ENCODE measurements at regions not wholly inside any gene's neighbourhood (a gene's known extent, or its start where the extent isn't known, plus 50 kb on each side); places are given as distances from the start of the nearest gene placed in this dataset.

- WGBS, 2 donors (ENCODE audit: low coverage in 1 of 2): 39 to 55% methylated on average over 5 to 7 of the region's 7 CpGs
Measured at GRCh38 chr17:14946481-14946880, 318.6 kb downstream of the PMP22 start.

DNA sequence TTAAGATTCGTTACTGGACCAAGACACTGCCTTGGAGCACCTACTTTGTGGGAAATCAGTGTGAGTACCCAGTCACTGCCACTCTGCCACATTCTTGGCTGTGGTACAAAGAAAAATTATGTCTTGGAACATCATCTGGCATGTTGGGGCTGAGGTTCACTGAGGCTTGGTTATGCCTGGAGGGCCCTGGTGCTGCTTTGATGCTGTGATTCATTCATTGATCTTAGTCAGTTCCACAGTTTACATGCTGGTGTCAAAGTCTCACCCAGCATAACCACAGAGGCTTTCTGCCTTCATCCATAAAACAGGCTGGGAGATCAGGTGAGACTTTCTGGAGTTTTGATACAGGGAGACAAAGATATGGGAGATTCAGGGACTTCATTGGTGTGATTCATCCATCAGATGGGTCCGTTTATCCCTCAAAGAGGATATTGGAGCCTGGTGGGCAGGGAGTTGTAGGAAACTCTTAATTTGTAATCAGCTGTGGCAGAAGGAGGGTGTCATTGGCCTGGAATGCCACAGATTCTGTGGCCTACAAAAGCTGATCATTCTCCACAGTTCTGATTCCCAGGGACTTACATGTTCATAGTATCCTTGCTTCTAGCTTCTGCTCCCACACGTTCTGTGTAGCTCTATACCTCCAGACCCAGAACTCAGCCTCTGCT lies 322.5 kb downstream of the PMP22 start:
- WGBS, 2 donors (ENCODE audit: low coverage in 1 of 2): 66 to 79% methylated on average over 3 of the region's 3 CpGs
- no peak overlapping the region for H3K4me3 ChIP-seq

More at GRCh38 chr17:14946481-14946880, 318.6 kb downstream of the PMP22 start:
- Histone ChIP-seq H3K27ac (no peak overlapping the region), H3K4me3 (no peak overlapping the region), H3K4me1 (no peaks in the 10 kb centered on the region), H3K36me3 (no peaks in the 10 kb centered on the region), H3K9me3 (no peaks in the 10 kb centered on the region), H3K27me3 (no peaks in the 10 kb centered on the region)
- no peak for ATAC-seq
- TF ChIP-seq CTCF (IDR thresholded peaks at IDR 0.05) (no peak), POLR2A (IDR thresholded peaks at IDR 0.05) (no peak), EP300 (IDR thresholded peaks at IDR 0.05) (no peak), POLR2AphosphoS5 (IDR thresholded peaks at IDR 0.05) (no peak)

GRCh38 chr17:14940938-14941265 lies 324.2 kb downstream of the PMP22 start:
- peaks cover 0 to 13% (median 0%) of the 10 kb centered on the region in 3 donors for H3K4me1 ChIP-seq
- H3K4me3 ChIP-seq: no peak overlapping the region
- 83 to 88% methylated on average over 1 to 3 of the region's 3 CpGs for WGBS, 2 donors (ENCODE audit: low coverage in 1 of 2)
- H3K36me3 ChIP-seq: no peaks in the 10 kb centered on the region
- no peaks in the 10 kb centered on the region for H3K9me3 ChIP-seq
- TF ChIP-seq EP300 (IDR thresholded peaks at IDR 0.05) (no peak), POLR2A (IDR thresholded peaks at IDR 0.05) (no peak), CTCF (IDR thresholded peaks at IDR 0.05) (no peak), POLR2AphosphoS5 (IDR thresholded peaks at IDR 0.05) (no peak)
- ATAC-seq: no peak
- H3K27ac ChIP-seq: peak overlapping the region in 2 of 4 donors; percentile 8 to 22
- no peaks in the 10 kb centered on the region for H3K27me3 ChIP-seq

More for the DNA sequence above, 322.5 kb downstream of the PMP22 start:
- Histone ChIP-seq H3K36me3 (no peaks in the 10 kb centered on the region), H3K4me1 (peaks cover 0 to 13% (median 0%) of the 10 kb centered on the region in 3 donors), H3K9me3 (no peaks in the 10 kb centered on the region), H3K27me3 (no peaks in the 10 kb centered on the region), H3K27ac (no peak overlapping the region)
- no peak for TF ChIP-seq POLR2AphosphoS5 (IDR thresholded peaks at IDR 0.05)
- no peak for TF ChIP-seq EP300 (IDR thresholded peaks at IDR 0.05)
- no peak for TF ChIP-seq POLR2A (IDR thresholded peaks at IDR 0.05)
- TF ChIP-seq CTCF (IDR thresholded peaks at IDR 0.05): no peak
- no peak for ATAC-seq

GRCh38 chr17:14940108-14940937 lies 324.8 kb downstream of the PMP22 start:
- H3K36me3 ChIP-seq: no peaks in the 10 kb centered on the region
- no peaks in the 10 kb centered on the region for H3K9me3 ChIP-seq
- WGBS, 2 donors (ENCODE audit: low coverage in 1 of 2): 55 to 65% methylated on average over 3 to 4 of the region's 4 CpGs
- peaks cover 0 to 13% (median 0%) of the 10 kb centered on the region in 3 donors for H3K4me1 ChIP-seq
- TF ChIP-seq POLR2AphosphoS5 (IDR thresholded peaks at IDR 0.05) (no peak), POLR2A (IDR thresholded peaks at IDR 0.05) (no peak), EP300 (IDR thresholded peaks at IDR 0.05) (no peak), CTCF (IDR thresholded peaks at IDR 0.05) (no peak)
- no peaks in the 10 kb centered on the region for H3K27me3 ChIP-seq
- ATAC-seq: peak; percentile 55
- no peak overlapping the region for H3K4me3 ChIP-seq
- peak overlapping the region in 2 of 4 donors; percentile 9 to 22 for H3K27ac ChIP-seq
